ENCODE measurements at regions not wholly inside any gene's neighbourhood (a gene's known extent, or its start where the extent isn't known, plus 50 kb on each side); places are given as distances from the start of the nearest gene placed in this dataset.
A peak's percentile ranks its signal among the peaks of the same experiment; 100 is the strongest.

GRCh38 chr3:152516216-152516615 is 247.5 kb downstream of the MBNL1 start:
- H3K4me3 ChIP-seq: no peak overlapping the region
- no peak overlapping the region for H3K27ac ChIP-seq

- Histone ChIP-seq H3K27ac (no peak overlapping the region), H3K4me3 (no peak overlapping the region)
Observed at GRCh38 chr3:152517502-152517901, 248.8 kb downstream of the MBNL1 start.

- Histone ChIP-seq H3K27ac (no peak overlapping the region), H3K4me3 (no peak overlapping the region)
Observed at GRCh38 chr3:152518346-152518745, 249.6 kb downstream of the MBNL1 start.

GRCh38 chr3:152519376-152519775 is 250.6 kb downstream of the MBNL1 start:
- Histone ChIP-seq H3K4me3 (no peak overlapping the region), H3K27ac (no peak overlapping the region)

GRCh38 chr3:152522036-152522435 is 253.3 kb downstream of the MBNL1 start:
- no peak overlapping the region for H3K4me3 ChIP-seq
- H3K27ac ChIP-seq: no peak overlapping the region

GRCh38 chr3:152524198-152525140 is 255.7 kb downstream of the MBNL1 start:
- Histone ChIP-seq H3K27ac (no peak overlapping the region), H3K4me3 (no peak overlapping the region)

- no peak overlapping the region for H3K27ac ChIP-seq
- no peak overlapping the region for H3K4me3 ChIP-seq
Observed at GRCh38 chr3:152531717-152532116, 263.0 kb downstream of the MBNL1 start.

- H3K4me3 ChIP-seq: no peak overlapping the region
- H3K27ac ChIP-seq: no peak overlapping the region
Observed at GRCh38 chr3:152538518-152538917, 269.8 kb downstream of the MBNL1 start.

- Histone ChIP-seq H3K4me3 (no peak overlapping the region), H3K27ac (no peak overlapping the region)
Observed at GRCh38 chr3:152539191-152539764, 270.5 kb downstream of the MBNL1 start.

- no peak overlapping the region for H3K27ac ChIP-seq
- H3K4me3 ChIP-seq: no peak overlapping the region
Observed at GRCh38 chr3:152540120-152540519, 271.4 kb downstream of the MBNL1 start.

GRCh38 chr3:152547153-152547552 is 278.4 kb downstream of the MBNL1 start:
- Histone ChIP-seq H3K27ac (no peak overlapping the region), H3K4me3 (no peak overlapping the region)

GRCh38 chr3:152549263-152549662 is 280.5 kb downstream of the MBNL1 start:
- no peak overlapping the region for H3K27ac ChIP-seq
- no peak overlapping the region for H3K4me3 ChIP-seq

GRCh38 chr3:152550284-152550683 is 281.6 kb downstream of the MBNL1 start:
- H3K4me3 ChIP-seq: no peak overlapping the region

GRCh38 chr3:152554980-152555379 is 280.0 kb upstream of the P2RY1 start:
- Histone ChIP-seq H3K27ac (no peak overlapping the region), H3K4me3 (no peak overlapping the region)

More at GRCh38 chr3:152550284-152550683, 281.6 kb downstream of the MBNL1 start:
- no peak overlapping the region for H3K27ac ChIP-seq

- Histone ChIP-seq H3K4me3 (no peak overlapping the region), H3K27ac (peak overlapping the region in 1 of 21 experiments; percentile 45)
Observed at GRCh38 chr3:152555666-152556291, 279.2 kb upstream of the P2RY1 start.

GRCh38 chr3:152556731-152557254 is 278.1 kb upstream of the P2RY1 start:
- Histone ChIP-seq H3K27ac (peak overlapping the region in 5 of 21 experiments; percentile 7 to 45 (median 26)), H3K4me3 (no peak overlapping the region)

- peak overlapping the region in 5 of 21 experiments; percentile 2 to 44 (median 17) for H3K27ac ChIP-seq
- H3K4me3 ChIP-seq: no peak overlapping the region
Observed at GRCh38 chr3:152557302-152557999, 277.5 kb upstream of the P2RY1 start.

GRCh38 chr3:152558386-152558785 is 276.5 kb upstream of the P2RY1 start:
- no peak overlapping the region for H3K4me3 ChIP-seq
- no peak overlapping the region for H3K27ac ChIP-seq

- H3K4me3 ChIP-seq: no peak overlapping the region
- no peak overlapping the region for H3K27ac ChIP-seq
Observed at GRCh38 chr3:152559246-152559645, 275.7 kb upstream of the P2RY1 start.

- Histone ChIP-seq H3K27ac (peak overlapping the region in 1 of 21 experiments; percentile 24), H3K4me3 (no peak overlapping the region)
Observed at GRCh38 chr3:152564459-152564858, 270.5 kb upstream of the P2RY1 start.
